Uterus (tissue), 2 donors: ENCODE measurements at regions not wholly inside any gene's neighbourhood (a gene's known extent, or its start where the extent isn't known, plus 50 kb on each side); places are given as distances from the start of the nearest gene placed in this dataset.

ENCODE experiments used
- POLR2A ChIP-seq, 2 donors: fragments of 450-650 bp; IDR thresholded peaks; one replicate each; pipeline ENCODE4 v1.6.1; 2016; ENCODE audit warnings: antibody characterized with exemption in 2 of 2, mild to moderate bottlenecking in 1 of 2, moderate library complexity in 1 of 2
- TF ChIP-seq, protein P1 (sequence below), 4 experiments: fragments of 200-600 bp in 2 of 4; fragments of 450-650 bp in 2 of 4; sonication (generic) in 2 of 4; IDR thresholded peaks; one replicate each; pipeline ENCODE4 v1.5.1; 2016 to 2019; ENCODE audit warnings: antibody characterized with exemption in 4 of 4, mild to moderate bottlenecking in 2 of 4, moderate library complexity in 1 of 4

DNA sequence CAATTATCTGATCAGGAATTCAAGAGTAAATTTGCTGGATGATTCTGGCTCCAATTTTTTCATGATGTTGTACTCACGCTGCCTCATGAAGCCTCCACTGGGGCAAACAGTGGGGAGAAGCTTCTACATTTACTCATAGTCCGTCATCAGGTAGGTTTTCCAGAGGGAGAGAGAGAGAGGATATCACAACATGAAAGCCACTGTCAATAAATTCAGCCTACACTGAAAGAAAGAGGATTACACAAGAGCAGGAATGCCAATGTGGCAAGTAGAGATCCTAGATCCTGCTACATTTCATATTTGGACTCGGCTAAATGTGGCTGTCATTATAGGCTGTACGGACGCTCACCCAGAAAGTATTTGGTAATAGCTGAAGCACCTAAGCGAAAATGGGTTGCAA is 819.9 kb downstream of the BRINP3 start:
- TF ChIP-seq, protein P1, sequence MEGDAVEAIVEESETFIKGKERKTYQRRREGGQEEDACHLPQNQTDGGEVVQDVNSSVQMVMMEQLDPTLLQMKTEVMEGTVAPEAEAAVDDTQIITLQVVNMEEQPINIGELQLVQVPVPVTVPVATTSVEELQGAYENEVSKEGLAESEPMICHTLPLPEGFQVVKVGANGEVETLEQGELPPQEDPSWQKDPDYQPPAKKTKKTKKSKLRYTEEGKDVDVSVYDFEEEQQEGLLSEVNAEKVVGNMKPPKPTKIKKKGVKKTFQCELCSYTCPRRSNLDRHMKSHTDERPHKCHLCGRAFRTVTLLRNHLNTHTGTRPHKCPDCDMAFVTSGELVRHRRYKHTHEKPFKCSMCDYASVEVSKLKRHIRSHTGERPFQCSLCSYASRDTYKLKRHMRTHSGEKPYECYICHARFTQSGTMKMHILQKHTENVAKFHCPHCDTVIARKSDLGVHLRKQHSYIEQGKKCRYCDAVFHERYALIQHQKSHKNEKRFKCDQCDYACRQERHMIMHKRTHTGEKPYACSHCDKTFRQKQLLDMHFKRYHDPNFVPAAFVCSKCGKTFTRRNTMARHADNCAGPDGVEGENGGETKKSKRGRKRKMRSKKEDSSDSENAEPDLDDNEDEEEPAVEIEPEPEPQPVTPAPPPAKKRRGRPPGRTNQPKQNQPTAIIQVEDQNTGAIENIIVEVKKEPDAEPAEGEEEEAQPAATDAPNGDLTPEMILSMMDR (IDR thresholded peaks at IDR 0.05): no peak
- no peak for TF ChIP-seq POLR2A (IDR thresholded peaks at IDR 0.05)
